ENCODE measurements at regions not wholly inside any gene's neighbourhood (a gene's known extent, or its start where the extent isn't known, plus 50 kb on each side); places are given as distances from the start of the nearest gene placed in this dataset.

GRCh38 chr17:33491871-33492481 is 198.9 kb upstream of the ASIC2 start:
- TF ChIP-seq POLR2A (IDR thresholded peaks at IDR 0.05) (no peak), CTCF (IDR thresholded peaks at IDR 0.05) (no peak)

Data from esophagus squamous epithelium (tissue), 4 donors.